Fibroblast of gingiva (primary cell): ENCODE measurements at regions not wholly inside any gene's neighbourhood (a gene's known extent, or its start where the extent isn't known, plus 50 kb on each side); places are given as distances from the start of the nearest gene placed in this dataset.

Experiments
- DNase-seq: peaks from one replicate; pipeline ENCODE4 v3.0.0-alpha.2; 2011; ENCODE audit warnings: low read depth

DNA sequence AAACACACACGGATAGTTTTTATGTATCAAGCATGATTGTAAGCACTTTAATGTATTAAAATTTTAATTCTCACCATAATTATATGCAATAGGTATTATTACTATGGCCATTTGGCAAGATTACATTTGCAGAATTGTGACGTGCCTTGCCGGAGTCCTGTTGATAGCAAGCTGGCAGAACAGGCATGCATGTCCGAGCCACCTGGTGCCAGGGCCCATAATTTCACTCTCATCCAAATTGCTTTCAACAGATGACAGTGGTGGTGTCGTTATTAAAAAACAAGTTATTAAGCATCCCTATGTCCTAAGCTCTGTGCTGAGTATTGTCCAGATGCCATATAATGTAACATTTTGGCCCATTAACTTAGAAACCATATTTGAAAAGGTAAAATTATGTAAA lies 374.3 kb downstream of the FOXO1 start:
- DNase-seq: no peak

DNA sequence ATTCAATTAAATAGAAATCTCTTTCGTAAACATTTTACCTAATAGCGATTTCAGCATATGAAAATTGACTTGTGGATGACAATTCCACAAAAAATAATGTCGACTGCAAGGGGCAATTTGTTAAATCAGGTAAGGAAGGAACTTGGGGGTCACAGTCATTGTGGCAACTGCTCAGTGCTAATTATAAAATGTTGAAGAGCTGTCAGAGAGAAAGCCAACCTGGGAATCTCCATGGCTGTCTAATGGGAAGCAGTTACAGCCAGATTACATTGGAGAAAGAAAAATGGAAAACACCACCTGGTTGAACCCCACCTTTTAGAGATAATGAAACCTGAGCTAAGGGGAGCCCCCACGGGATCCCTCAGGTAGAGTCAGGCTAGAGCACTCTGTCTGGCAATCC lies 373.9 kb downstream of the FOXO1 start:
- no peak for DNase-seq

DNA sequence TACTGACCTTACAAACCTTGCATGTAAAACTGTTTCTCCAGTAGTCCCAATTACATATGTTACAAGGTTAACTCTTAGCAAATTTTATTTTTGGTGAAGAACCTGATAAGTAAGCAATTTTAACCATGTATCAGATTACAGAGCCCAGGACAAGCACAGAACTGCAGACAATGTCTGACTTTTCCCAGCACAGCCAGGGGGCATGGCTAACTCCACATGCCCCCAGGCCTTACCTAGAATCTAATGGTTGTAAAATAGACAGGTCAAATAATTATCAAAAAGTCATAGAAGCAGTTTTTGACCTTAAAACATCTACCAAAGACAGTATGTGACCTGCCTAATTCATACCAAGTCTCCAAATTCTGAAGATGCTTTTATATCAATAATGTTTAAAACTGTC lies 364.1 kb downstream of the FOXO1 start:
- no peak for DNase-seq

DNA sequence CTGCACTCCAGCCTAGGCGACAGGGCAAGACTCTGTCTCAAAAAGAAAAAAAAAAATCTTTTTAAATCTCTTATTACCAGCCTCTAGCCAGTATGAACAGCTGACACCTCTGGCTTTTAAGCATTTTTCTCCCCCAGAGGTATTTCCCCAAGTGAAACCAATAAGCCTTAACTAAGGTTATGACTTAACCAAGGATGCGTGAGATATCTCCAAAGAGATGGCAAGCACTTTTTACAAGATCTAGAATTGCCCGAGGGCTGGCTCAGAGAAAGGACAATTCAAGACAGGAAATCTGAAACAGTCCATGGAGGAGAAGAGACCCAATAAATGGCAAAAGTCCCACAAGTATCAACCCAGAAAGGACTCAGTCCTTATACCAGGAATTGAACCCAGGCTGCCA lies 362.1 kb downstream of the FOXO1 start:
- DNase-seq: no peak

DNA sequence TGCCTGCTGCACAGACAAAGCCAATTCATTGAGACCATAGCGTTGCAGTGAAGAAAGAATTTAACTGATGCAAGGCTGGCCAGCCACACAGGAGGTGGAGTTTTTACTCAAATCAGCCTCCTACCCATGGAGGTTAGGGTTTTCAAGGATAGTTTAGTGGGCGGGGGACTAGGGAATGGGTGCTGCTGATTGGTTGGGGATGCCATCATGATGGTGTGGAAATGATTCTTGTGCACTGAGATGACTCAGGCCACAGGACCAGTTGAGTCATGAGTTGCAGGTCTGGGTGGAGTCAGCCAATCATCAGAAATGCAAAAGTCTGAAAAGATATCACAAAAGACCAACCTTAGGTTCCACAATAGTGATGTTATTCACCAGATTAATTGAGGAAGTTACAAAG lies 359.6 kb downstream of the FOXO1 start:
- no peak for DNase-seq

DNA sequence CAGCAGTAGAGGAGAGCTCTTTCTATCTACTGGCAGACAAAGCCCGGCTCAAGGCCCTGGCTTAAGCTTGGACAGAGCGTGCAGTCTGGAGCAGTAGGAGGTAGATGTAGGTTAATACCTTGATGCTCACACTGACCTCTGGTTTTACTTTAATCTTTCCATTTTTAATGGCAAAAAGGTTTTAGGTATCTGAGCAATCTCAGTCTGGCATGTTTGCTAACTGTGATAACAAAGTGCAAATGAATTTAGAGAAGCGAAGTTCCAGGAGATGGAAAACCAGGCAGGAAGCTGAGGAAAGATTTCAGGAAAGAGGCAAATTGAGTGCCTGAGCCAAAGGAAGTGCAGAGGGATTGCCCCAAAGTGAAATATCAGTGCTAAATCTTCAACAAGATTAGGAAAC lies 356.6 kb downstream of the FOXO1 start:
- DNase-seq: no peak

DNA sequence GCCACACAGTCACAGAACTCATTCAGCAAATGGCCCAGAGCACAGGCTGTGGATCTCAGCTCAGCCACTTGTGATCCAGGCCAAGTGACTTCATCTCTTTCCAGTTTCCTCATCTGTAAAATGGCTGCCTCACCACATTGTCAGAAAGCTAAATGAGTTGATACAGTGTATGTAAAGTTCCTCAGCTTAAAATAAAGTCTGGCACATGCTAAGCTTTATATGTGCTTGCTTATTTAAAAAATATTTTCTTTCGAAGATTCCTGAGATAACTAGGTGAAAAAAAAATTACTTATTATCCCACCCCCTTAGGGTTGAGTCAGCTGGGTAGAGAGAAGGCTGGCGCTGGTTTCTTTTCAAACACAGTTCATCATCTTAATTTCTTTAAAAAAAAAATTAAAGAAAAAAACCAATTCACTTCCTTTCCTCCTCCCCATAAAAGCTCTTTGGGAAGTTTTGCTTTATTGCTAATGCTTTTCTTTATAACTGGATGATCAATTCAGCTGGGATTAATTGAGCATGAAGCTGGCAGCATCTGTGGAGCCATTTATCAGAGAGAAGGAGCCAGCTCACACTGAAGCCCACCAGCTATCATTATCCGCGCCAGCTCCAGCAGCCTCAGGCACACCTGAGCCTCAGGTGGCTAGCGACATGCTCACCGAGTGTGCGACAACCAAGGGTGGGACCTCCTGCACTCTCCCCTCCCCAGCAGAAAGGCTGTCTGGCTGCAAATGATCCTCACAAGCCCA lies 354.9 kb downstream of the FOXO1 start:
- DNase-seq: no peak

DNA sequence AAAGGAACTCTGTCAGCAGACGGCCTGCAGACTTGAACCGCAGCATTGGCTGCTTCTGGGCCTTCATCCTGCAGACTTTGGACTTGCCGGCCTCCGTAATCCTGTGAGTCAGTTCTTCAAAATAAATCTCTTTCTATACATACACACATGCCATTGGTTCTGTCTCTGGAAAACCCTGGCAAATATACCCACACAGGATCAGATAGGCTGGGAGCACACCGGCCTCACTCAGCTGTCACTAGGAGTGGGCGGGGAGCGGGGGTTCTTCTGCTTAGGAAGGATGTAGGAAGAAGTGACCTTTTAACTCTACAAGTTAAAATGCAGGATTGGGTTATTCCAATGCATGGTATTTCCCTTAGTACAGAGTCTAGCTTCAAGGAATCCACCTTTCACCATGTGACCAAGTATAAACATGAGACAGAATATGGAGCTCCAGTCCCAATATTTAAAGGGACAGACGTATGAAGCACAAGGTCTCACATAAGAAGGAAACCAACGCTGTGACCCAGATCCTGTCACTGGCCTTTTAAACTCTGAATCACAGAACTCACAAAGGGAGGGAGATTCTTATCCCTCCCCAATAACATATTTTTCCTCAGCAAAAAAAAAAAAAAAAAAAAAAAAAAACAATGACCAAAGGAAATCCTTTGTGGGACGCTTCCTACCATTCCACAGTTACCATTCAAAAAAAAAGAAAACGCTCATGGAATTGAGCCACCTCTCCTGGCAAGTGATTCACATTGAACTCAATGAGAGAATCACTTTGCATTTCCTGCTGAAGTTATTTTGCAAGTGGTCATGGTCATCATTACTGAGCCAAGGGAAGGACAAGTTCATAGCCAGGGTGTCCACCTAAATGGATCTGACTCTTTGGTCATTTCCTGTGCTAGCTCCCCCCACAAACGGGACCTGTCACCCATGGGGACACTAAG lies 352.9 kb downstream of the FOXO1 start:
- DNase-seq: no peak

DNA sequence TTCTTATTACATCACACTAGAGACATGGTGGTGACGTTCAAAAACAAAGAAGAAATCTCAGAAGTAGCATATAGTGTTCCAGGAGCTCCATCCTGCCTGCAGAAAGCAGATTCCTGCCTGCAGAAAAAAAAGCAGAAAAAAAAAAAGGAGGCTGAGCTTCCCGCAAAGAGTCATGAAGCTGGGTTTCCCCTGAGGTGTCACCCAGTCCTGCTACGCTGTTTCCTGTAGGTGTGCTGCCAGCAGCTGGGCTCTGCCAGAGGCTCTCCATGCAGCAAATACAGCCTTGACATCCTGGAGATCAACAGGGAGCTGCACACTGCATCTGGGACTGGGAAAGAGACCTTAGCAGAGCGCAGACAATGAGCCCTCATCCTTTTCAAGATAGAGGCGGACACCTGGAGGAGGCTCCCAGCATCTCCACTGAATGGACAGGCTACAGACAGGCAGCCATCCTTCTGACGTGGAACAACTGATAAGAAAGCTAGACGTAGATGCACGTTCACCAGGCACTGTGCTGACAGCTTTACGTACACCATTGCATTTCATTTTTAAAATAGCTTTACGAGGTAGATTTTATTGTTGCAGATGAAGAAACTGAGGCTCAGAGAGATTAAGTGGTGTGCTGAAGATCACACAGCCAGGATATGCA lies 350.9 kb downstream of the FOXO1 start:
- no peak for DNase-seq

DNA sequence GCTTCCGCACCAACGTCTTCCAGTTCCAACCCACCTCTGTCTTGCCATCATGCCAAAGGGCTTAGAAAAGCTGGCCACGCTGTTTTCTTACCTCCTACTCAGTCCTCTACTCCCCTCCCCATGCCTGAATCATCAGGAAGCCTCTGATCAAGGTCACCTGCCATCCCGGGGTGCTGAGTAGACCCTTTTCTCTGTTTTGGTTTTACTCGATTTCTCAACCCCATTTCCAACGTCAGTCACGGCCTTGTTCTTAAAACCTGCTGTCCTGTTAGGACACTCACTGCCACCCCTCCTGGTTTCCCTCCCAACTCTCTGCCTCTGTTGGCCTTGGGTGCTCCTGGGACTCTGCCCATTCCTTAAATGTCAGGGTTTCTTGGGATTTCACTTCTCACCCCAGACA lies 350.1 kb downstream of the FOXO1 start:
- DNase-seq: no peak

DNA sequence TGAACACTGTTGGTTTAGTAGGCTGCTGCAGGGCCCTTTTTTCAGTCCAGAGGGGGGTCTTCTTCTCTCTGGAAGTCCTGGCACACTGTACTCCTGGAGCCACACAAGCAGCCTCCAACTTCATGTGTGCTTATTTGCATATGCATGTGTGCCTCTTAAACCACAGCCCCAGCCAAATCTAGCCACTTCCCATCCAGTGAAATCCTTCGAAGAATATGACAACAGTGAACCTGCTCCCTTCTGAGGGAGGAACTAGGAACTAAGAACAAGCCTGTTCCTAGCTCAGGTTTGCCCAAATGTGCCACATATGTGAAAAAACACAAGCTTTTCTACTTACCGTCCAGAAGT lies 348.5 kb downstream of the FOXO1 start:
- DNase-seq: no peak

DNA sequence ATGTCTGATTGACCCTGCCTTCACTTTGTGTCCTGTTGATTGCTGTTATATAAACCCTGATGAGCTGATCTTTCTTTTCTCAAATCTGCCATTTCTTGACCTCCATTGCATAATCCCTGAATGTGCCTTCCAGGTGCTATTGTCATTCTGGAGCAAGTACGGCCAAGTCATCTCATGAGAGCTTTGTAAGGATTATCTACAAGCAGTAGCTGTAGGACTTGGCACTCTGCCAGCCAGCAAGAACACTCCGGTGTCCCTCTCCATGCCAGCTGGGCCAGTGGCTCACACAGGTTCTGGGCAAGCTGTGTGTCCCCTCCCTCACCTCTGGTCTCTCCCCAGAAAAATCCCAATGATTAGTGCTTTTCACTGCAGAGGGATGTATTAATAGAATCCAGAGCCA lies 348.1 kb downstream of the FOXO1 start:
- no peak for DNase-seq

DNA sequence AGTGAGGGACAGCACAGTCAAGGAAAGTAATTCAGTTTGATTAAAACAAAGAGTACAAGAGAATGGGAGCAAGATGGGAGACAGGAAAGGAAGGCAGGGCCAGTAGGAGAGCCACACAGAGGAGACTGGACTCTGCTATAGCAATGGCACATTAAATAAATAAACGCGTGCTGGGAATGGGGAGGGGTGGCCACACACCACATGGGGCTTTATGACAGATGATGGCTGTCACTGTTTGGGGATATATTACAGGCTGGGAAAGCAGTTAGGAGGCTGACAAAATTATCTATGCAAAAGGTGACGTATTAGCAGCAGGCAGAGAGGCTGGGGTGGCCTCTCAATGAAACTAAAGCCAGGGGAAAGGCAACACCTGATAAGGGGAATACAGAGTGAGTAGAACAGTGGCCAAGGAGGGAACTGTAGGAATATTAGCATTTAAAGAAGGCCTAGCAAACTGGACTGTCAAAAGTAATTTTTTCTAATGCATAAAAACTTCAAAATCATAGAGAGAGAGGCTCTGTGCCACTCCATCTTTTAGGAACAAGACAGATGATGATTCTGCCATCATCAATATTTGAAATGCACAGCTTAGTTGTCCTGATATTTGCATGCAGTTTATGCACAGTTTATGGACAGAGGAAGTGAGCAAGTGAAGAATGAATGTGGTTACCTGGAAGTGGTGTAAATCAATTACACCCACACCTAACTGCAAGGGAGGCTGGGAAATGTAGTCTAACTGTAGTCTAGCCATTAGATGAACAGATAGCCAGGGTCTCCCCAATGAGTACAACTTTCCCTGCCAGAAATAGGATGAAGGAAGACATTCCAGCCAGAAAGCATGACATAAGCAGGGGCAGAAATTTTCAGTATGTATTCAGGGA lies 346.5 kb downstream of the FOXO1 start:
- no peak for DNase-seq

DNA sequence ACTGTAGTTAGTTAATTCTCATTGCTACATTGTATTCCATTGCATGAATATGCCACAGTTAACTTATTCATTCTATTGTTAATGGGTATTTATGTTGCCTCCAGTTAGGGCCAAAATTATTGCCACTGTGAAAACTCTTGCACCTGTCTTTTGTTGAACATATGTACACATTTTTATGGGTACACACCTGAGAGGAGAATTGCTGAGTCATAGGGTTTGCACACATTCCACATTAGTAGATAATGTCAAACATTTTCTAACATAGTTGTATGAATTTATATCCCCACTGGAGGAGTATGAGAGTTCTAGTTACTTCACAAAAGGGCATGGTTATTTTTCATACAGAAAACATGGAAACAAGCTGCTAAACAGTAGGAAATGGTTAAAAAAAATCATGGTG lies 338.4 kb downstream of the FOXO1 start:
- no peak for DNase-seq

DNA sequence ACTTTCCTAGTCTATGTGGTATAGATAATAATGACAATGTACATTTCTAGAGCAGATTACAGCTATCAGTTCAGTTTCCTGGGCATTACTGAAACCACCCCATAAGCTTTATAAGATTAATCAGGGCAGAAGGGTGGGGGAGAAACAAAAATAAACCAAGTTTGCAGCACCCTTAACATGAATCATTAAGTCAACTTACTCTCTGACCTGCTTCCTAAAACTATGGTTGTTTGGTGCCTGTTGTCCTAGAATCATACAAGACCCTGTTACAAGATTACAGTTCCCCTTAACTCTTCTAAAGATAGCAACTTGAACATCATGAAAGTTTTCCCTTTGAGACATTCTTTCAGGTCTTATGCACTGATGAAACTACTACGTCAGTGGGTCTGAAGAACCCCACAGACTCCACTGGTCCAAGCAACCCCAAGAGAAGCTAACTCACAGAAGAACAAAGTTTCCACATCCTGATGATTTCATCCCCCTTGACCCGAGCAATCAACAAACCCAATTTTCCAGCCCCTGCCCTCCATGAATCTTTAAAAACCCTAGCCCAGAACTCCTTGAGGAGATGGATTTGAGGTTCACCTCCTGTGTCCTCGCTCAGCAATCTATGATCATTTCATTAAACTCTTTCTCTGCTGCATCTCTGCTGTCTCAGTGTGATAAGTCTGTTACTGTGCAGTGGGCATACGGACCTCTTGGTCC lies 336.5 kb downstream of the FOXO1 start:
- DNase-seq: peak; percentile 6

DNA sequence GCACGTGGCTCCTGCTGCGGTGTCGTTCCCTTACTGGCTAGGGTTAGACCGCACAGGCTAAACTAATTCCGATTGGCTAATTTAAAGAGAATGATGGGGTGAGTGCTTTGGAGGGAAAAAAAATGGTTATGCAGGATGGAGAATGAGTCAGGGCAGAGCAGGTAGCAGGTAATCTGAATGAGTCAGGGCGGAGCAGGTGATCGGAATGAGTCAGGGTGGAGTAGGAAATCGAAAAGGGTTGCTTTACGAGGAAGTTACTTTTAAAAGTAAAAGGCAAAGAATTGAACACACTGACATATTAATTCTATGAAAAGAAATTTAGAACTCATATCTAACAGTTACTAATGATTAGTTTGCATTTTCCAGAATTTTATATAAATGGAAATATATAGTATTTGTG lies 335.5 kb downstream of the FOXO1 start:
- no peak for DNase-seq

DNA sequence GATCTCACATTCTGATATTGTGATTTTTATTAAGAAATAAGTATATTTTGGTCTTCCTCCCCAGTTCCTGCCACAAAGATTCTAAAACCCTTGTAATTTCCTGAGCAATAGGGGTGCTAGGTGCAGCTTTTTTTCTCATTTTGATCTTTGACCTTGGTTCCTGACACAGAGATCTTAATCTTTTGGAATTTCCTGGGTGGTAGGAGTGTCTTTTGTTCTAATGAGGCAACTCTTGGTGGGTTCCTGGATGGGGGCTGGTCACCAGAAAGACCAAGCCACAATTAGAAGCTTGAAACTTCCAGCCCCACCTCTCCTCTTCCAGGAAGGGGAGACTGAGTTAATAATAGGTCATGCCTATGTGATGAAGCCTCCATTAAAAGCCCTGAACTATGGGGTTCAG lies 334.6 kb downstream of the FOXO1 start:
- no peak for DNase-seq

DNA sequence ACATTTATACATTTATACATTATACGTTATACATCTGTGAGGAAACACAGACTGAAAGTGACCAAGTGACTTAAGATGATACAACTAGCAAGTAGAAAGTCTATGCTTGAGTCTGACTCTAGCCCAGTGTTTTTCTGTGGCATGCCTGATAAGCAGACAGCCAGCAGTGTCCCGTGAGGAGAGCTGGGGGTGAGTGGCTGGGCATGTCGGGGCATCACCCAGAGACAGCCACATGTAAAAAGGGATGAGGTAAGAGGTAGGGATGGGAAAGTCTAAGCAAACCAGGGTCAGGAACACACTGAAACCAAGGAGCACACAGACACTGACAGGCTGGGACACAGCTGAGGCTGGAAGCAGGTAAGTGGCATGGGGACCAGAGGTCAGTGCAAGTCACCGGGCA lies 333.2 kb downstream of the FOXO1 start:
- DNase-seq: no peak

DNA sequence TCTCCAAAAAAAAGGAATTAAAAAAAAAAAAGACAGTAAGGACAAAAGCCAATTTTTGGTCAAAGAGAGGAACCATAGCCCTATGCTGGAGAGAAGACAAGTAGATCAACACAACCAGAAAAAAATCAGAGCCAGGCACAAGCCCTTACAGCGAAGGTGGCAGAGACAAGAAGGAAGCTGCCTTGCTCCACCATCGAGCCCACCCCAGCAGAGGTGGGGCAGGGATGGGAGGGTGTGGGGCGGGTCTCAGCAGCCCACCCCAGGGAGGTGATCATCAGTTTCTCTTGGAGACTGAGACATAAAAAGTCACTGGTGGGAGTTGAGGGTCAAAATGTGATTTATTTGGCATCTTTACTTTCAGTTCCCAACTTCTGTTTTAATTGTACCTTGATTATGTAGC lies 332.4 kb downstream of the FOXO1 start:
- DNase-seq: no peak

DNA sequence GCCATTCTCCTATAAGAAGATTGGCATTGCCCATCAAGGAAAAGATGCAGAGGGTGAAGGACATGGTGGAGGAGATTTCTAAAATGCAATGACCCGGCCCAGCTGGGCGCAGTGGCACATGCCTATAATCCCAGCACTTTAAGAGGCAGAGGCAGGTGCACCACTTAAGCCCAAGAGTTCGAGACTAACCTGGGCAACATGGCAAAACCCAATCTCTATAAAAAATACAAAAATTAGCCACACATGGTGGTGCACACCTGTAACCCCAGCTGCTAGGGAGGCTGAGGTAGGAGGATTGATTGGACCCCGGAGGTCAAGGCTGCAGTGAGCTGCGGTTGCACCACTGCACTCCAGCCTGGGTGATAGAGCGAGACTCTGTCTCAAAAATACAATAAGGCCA lies 331.8 kb downstream of the FOXO1 start:
- DNase-seq: no peak
